Activated CD4-positive, alpha-beta T cell treated with anti-CD3 and anti-CD28 coated beads, Interleukin-2, amount 10 ng/mL, durations not matched to agents 7 days and 5 days (primary cell): ENCODE measurements at regions not wholly inside any gene's neighbourhood (a gene's known extent, or its start where the extent isn't known, plus 50 kb on each side); places are given as distances from the start of the nearest gene placed in this dataset.
"Not testable (repeated sequence)": the region's sequence is repeated elsewhere in the genome, so short reads cannot be mapped to it uniquely, and the experiment has no call there.

Source experiments
- CTCF ChIA-PET: fragments of 350-600 bp; sonication (Branson Sonifier 250); formaldehyde crosslinking; loops from one replicate; lab custom pipeline; 2021; ENCODE audit warnings: antibody characterized with exemption; lab: Charles Lee
- POLR2A ChIA-PET: fragments of 350-600 bp; sonication (Branson Sonifier 250); formaldehyde crosslinking; loops from one replicate; lab custom pipeline; 2021; ENCODE audit warnings: antibody characterized with exemption; lab: Charles Lee
- DNase-seq: peaks from one replicate; pipeline ENCODE4 v3.0.0-alpha.2; 2020
- H3K27ac Mint-ChIP-seq: one replicate; pipeline ENCODE4 v1.8.0; 2021; ENCODE audit warnings: mild to moderate bottlenecking, moderate library complexity, mixed read lengths
- H3K27me3 Mint-ChIP-seq: one replicate; pipeline ENCODE4 v1.8.0; 2021; ENCODE audit warnings: mixed read lengths
- H3K36me3 Mint-ChIP-seq: one replicate; pipeline ENCODE4 v1.8.0; 2021; ENCODE audit warnings: low read depth, mixed read lengths
- H3K4me1 Mint-ChIP-seq: one replicate; pipeline ENCODE4 v1.8.0; 2021; ENCODE audit warnings: mixed read lengths
- H3K4me3 Mint-ChIP-seq: one replicate; pipeline ENCODE4 v1.8.0; 2021; ENCODE audit warnings: mild to moderate bottlenecking, moderate library complexity, mixed read lengths
- H3K9me3 Mint-ChIP-seq: one replicate; pipeline ENCODE4 v1.8.0; 2021; ENCODE audit warnings: mixed read lengths

DNA sequence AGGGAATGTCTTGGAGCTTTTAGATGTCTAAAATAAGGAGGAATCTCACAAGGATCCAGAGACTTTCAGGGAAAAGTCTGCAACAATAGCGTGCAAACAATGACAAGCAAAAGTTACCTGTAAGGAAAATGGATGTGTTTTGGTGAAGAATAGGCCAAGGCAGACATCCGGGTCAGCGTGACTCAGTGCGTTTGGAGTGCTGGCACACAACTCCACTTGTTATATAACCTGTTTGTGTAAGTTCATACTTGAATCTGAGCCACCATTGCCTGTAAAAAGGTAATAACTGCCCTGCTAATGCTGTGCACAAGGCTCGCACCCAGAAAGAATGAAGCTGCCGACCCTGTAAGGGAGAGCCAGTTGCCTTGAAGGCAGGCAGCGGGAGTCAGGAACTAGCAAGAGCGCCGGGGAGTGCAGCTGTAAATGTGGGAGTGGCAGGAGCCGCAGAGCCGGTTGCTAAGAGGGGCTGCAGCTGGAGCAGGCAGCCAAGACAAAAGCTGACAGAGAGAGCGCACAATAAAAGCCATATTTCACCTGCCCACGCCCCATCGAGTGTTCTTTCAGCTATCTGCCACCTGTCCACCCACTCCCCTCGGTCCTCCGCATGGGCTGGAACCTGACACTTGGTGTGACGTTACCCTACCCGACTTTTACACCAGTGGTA is 638.5 kb upstream of the MIS18BP1 start:
- Mint-ChIP-seq H3K36me3 (no peaks in the 10 kb centered on the region), H3K4me1 (no peaks in the 10 kb centered on the region), H3K4me3 (no peak overlapping the region), H3K9me3 (peaks cover 9% of the 10 kb centered on the region), H3K27ac (no peak overlapping the region), H3K27me3 (no peaks in the 10 kb centered on the region)
- CTCF ChIA-PET: no interaction called here
- no peak for DNase-seq
- POLR2A ChIA-PET: no interaction called here

GRCh38 chr14:45888766-45889285 is 635.8 kb upstream of the MIS18BP1 start:
- H3K4me3 Mint-ChIP-seq, DNase-seq, CTCF ChIA-PET, POLR2A ChIA-PET, H3K27me3 Mint-ChIP-seq, H3K36me3 Mint-ChIP-seq, H3K27ac Mint-ChIP-seq, H3K4me1 Mint-ChIP-seq, H3K9me3 Mint-ChIP-seq: not testable (repeated sequence)

GRCh38 chr14:45877981-45878380 is 625.0 kb upstream of the MIS18BP1 start:
- Mint-ChIP-seq H3K4me1 (no peaks in the 10 kb centered on the region), H3K36me3 (no peaks in the 10 kb centered on the region), H3K27ac (no peak overlapping the region), H3K27me3 (no peaks in the 10 kb centered on the region), H3K4me3 (no peak overlapping the region), H3K9me3 (peaks cover 15% of the 10 kb centered on the region)
- ChIA-PET POLR2A (no interaction called here), CTCF (no interaction called here)
- no peak for DNase-seq

DNA sequence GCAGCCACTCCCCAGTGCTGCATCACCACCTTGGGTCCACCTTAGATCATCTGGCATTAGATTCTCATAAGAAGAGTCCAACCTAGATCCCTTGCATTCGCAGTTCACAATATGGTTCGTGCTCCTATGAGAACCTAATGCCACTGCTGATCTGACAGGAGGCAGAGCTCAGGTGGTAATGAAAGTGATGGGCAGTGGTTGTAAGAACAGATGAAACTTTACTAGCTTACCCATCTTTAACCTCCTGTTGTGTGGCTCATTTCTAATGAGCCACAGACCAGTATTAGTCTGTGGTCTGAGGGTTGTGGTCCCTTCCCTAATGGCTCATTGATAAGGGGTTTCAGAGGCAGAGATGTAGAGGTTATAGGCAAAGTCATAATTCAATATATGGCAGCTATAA is 615.9 kb upstream of the MIS18BP1 start:
- H3K9me3 Mint-ChIP-seq: peaks cover 24% of the 10 kb centered on the region
- CTCF ChIA-PET: no interaction called here
- POLR2A ChIA-PET: no interaction called here
- no peak for DNase-seq
- H3K36me3 Mint-ChIP-seq: no peaks in the 10 kb centered on the region
- H3K27me3 Mint-ChIP-seq: no peaks in the 10 kb centered on the region
- no peak overlapping the region for H3K4me3 Mint-ChIP-seq
- no peak overlapping the region for H3K27ac Mint-ChIP-seq
- H3K4me1 Mint-ChIP-seq: no peaks in the 10 kb centered on the region

DNA sequence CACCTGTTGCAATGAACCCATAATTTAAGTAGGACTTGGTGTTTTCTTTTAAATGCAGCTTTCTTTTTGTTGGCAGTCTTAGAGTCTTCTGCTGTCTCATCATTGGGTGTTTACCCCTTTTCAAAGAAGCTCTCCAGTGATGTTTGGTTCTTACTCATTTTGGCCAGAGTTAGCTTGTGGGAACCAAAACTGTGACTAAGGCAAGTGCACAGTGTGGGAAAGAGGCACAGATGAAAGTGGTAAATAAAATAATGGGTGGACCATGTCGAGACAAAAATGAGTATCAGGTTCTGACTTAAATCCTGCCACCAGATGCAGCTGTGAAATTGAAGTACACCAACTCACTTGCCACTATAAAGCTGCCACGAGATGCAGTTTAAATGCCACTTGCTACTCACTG is 615.4 kb upstream of the MIS18BP1 start:
- ChIA-PET POLR2A (no interaction called here), CTCF (no interaction called here)
- Mint-ChIP-seq H3K4me1 (no peaks in the 10 kb centered on the region), H3K4me3 (no peak overlapping the region), H3K27me3 (no peaks in the 10 kb centered on the region), H3K36me3 (no peaks in the 10 kb centered on the region), H3K9me3 (peaks cover 24% of the 10 kb centered on the region), H3K27ac (no peak overlapping the region)
- DNase-seq: no peak

GRCh38 chr14:45867046-45867894 is 614.3 kb upstream of the MIS18BP1 start:
- H3K36me3 Mint-ChIP-seq: no peaks in the 10 kb centered on the region
- ChIA-PET CTCF (no interaction called here), POLR2A (no interaction called here)
- no peak overlapping the region for H3K4me3 Mint-ChIP-seq
- peaks cover 21% of the 10 kb centered on the region for H3K9me3 Mint-ChIP-seq
- H3K4me1 Mint-ChIP-seq: no peaks in the 10 kb centered on the region
- no peak overlapping the region for H3K27ac Mint-ChIP-seq
- no peaks in the 10 kb centered on the region for H3K27me3 Mint-ChIP-seq
- DNase-seq: no peak

DNA sequence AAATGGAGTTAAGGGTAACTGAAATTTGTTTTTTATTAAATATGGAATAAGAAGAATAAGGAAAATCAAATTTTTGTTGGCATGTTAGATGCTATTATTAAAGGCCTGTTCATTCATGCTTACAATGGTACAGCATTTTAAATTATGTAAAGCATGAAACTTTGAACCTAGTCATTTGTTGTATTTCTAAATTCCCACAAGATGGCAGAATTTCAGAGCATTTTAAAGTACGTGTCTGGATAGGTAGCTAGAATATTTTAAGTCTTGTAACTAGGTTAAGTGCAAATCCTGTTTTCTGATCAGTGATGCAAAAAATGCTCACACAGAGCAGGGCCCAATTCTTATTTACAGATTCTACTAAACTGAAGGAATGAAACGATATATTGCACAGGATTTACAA is 585.6 kb upstream of the MIS18BP1 start:
- no peak for DNase-seq
- CTCF ChIA-PET: no interaction called here

GRCh38 chr14:45819107-45819506 is 566.1 kb upstream of the MIS18BP1 start:
- Mint-ChIP-seq H3K4me3 (no peak overlapping the region), H3K27ac (no peak overlapping the region), H3K27me3 (no peaks in the 10 kb centered on the region), H3K36me3 (no peaks in the 10 kb centered on the region), H3K9me3 (peaks cover 7% of the 10 kb centered on the region), H3K4me1 (no peaks in the 10 kb centered on the region)
- no peak for DNase-seq
- ChIA-PET CTCF (no interaction called here), POLR2A (no interaction called here)

More for the DNA sequence above, 585.6 kb upstream of the MIS18BP1 start:
- no peaks in the 10 kb centered on the region for H3K27me3 Mint-ChIP-seq
- POLR2A ChIA-PET: no interaction called here
- H3K4me3 Mint-ChIP-seq: no peak overlapping the region
- H3K36me3 Mint-ChIP-seq: no peaks in the 10 kb centered on the region
- H3K4me1 Mint-ChIP-seq: no peaks in the 10 kb centered on the region
- H3K27ac Mint-ChIP-seq: no peak overlapping the region
- H3K9me3 Mint-ChIP-seq: peaks cover 13% of the 10 kb centered on the region

DNA sequence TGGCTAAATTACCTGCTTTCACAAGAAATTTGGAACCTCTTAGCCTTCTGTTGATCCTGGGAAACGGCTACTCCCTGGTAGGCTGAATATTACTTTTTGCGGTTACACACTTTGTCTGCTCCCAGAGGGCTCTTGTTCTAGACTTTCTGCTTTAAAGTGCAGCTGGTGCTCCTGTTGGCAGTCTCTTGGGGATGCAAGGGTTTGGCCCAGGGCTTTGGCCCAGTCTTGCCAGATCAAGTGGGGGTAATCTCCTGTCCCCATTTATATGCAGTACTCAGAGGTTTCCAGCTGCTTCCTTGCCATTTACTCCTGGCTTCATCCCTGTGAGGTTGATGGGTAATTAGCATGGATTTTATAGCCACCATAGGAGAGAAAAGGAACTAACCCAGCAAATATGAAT is 558.2 kb upstream of the MIS18BP1 start:
- Mint-ChIP-seq H3K4me1 (no peaks in the 10 kb centered on the region), H3K4me3 (no peak overlapping the region), H3K36me3 (no peaks in the 10 kb centered on the region), H3K9me3 (peaks cover 8% of the 10 kb centered on the region), H3K27ac (no peak overlapping the region), H3K27me3 (no peaks in the 10 kb centered on the region)
- ChIA-PET CTCF (no interaction called here), POLR2A (no interaction called here)
- no peak for DNase-seq

- H3K27ac Mint-ChIP-seq: no peak overlapping the region
These were observed 557.3 kb upstream of the MIS18BP1 start for GRCh38 chr14:45810152-45810872.

GRCh38 chr14:45807178-45807899 is 554.3 kb upstream of the MIS18BP1 start:
- H3K27me3 Mint-ChIP-seq: no peaks in the 10 kb centered on the region
- CTCF ChIA-PET: no interaction called here
- H3K27ac Mint-ChIP-seq: no peak overlapping the region
- POLR2A ChIA-PET: no interaction called here
- DNase-seq: no peak
- no peaks in the 10 kb centered on the region for H3K9me3 Mint-ChIP-seq
- H3K36me3 Mint-ChIP-seq: no peaks in the 10 kb centered on the region
- H3K4me1 Mint-ChIP-seq: no peaks in the 10 kb centered on the region
- H3K4me3 Mint-ChIP-seq: no peak overlapping the region

More at GRCh38 chr14:45810152-45810872, 557.3 kb upstream of the MIS18BP1 start:
- H3K9me3 Mint-ChIP-seq: peaks cover 8% of the 10 kb centered on the region
- no peak overlapping the region for H3K4me3 Mint-ChIP-seq
- H3K36me3 Mint-ChIP-seq: no peaks in the 10 kb centered on the region
- CTCF ChIA-PET: no interaction called here
- no peaks in the 10 kb centered on the region for H3K4me1 Mint-ChIP-seq
- POLR2A ChIA-PET: no interaction called here
- no peak for DNase-seq
- no peaks in the 10 kb centered on the region for H3K27me3 Mint-ChIP-seq

DNA sequence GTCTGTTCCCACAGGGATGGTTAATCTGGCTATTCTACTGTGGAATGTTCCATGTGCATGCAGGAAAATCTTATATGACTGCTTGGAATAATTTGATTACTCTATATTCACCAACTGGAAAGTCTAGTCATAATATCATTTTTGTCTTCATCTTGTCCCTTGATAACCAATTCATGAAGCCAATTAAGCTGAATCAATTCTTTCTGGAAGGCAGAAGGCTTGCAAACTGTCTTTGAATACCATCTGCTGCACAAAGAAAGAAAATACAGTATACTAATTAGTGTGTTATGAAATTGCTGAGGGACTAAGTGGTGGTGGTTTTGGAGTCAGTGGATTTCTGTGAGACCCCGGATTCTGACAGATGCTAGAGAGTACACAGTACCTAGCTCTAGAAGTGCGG is 546.5 kb upstream of the MIS18BP1 start:
- Mint-ChIP-seq H3K4me3 (no peak overlapping the region), H3K9me3 (peaks cover 3% of the 10 kb centered on the region), H3K36me3 (no peaks in the 10 kb centered on the region), H3K4me1 (no peaks in the 10 kb centered on the region), H3K27ac (no peak overlapping the region), H3K27me3 (no peaks in the 10 kb centered on the region)
- POLR2A ChIA-PET: no interaction called here
- CTCF ChIA-PET: no interaction called here
- DNase-seq: no peak
